GM12892 (cell line): ENCODE measurements at regions not wholly inside any gene's neighbourhood (a gene's known extent, or its start where the extent isn't known, plus 50 kb on each side); places are given as distances from the start of the nearest gene placed in this dataset.
"Not testable (repeated sequence)": the region's sequence is repeated elsewhere in the genome, so short reads cannot be mapped to it uniquely, and the experiment has no call there.

Source experiments
- DNase-seq: peaks from one replicate; pipeline ENCODE4 v3.0.0; 2011; ENCODE audit not compliant: insufficient read length
- FAIRE-seq: peaks from 2 replicates; lab custom pipeline; 2011; peaks lifted over from hg19 to GRCh38; lab: Jason Lieb, UNC
- POLR2A ChIP-seq: IDR thresholded peaks from 2 replicates; pipeline ENCODE4 v1.6.1; 2011; ENCODE audit warnings: low read depth, low read length, control low read depth
- POLR2AphosphoS5 ChIP-seq: IDR thresholded peaks from 2 replicates; pipeline ENCODE4 v1.6.1; 2011; ENCODE audit warnings: low read depth, low read length, control low read depth
- TAF1 ChIP-seq: IDR thresholded peaks from 2 replicates; pipeline ENCODE4 v1.6.1; 2011; ENCODE audit warnings: low read depth, mild to moderate bottlenecking, control low read depth, low read length, borderline replicate concordance

DNA sequence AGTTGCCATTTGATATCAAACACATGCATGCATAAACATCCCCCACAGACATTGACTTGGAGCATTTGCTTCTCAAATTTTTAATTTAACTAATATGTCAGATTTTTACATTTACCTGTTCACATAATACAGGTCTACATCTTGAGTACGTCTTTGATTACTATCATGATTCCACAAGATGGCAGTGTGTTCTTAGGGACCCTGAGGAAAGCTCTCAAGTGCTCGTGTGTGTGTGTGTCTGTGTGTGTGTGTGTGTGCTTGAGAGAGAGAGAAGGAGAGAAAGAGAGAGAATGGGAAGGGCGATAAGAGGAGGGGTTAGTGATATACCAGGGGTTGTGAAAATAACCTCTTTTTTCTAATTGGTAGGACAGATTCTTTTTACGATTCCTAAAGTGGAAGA lies 167.1 kb upstream of the OR4E1 start:
- DNase-seq: no peak
- FAIRE-seq: no peak
- TF ChIP-seq POLR2A (no peak), TAF1 (no peak), POLR2AphosphoS5 (no peak)

DNA sequence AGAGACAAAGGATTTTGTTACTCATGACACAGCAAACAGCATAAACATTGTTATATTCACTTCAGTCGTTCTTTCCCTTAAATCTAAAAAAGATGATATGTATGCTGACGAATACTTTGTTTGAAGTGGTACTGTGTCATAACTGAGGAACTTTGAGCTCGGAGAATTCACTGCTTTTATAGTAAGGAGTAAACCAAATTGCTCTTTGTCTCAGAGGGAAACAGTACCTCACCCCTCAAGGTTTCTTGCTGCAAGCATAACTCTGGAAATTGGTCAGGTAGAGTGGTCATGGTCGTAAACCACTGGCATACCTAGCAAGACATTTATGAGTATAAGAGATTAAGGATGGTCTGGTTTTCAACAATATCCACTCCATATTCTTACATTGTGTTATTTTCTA lies 160.2 kb upstream of the OR4E1 start:
- TF ChIP-seq POLR2AphosphoS5 (no peak), POLR2A (no peak), TAF1 (no peak)
- DNase-seq (no peak), FAIRE-seq (no peak)

DNA sequence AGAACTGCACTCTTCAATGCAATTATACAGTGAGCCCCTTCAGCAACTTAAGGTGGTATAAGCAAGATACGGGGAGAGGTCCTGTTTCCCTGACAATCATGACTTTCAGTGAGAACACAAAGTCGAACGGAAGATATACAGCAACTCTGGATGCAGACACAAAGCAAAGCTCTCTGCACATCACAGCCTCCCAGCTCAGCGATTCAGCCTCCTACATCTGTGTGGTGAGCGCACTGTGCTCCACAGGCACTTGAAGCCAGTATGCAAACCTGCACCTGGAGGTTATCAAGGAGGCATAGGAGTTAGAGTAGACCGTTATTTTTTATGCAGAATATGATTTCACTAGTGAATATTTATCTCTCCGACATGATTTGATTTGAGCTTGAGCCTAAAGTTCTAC lies 152.2 kb upstream of the OR4E1 start:
- DNase-seq: no peak
- TF ChIP-seq POLR2AphosphoS5 (no peak), POLR2A (no peak), TAF1 (no peak)
- FAIRE-seq: no peak

DNA sequence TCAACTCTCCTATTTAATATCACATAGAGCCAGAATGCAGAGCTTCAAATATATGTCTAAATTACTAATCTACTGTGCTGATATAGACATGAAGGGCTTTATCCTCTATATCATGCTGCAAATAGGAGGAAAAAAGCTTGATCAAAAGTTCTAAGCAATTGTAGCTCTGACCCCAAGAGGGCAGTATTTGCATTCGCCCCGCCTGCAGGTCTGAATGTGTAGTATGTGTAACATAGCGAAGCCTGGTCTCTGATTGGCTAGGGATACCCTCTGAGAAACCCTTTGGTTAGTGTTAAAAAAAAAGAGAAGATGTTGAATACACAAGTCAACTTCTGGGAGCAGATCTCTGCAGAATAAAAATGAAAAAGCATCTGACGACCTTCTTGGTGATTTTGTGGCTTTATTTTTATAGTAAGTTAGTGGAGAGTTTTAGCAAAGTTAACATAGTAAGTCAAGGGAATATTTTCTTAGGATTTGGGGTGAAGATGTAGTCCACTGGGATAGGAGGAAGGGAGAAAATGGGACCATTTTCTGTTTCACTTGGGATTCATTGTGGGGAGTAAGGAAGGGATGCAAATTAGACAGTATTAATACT lies 151.6 kb upstream of the OR4E1 start:
- DNase-seq (no peak), FAIRE-seq (no peak)
- TF ChIP-seq TAF1: no peak
- TF ChIP-seq POLR2AphosphoS5: no peak
- no peak for TF ChIP-seq POLR2A

GRCh38 chr14:21822109-21822508 lies 148.5 kb upstream of the OR4E1 start:
- DNase-seq (no peak), FAIRE-seq (no peak)
- TF ChIP-seq POLR2AphosphoS5: no peak
- TF ChIP-seq POLR2A: no peak
- no peak for TF ChIP-seq TAF1

- no peak for FAIRE-seq
- no peak for TF ChIP-seq POLR2A
- no peak for TF ChIP-seq TAF1
- TF ChIP-seq POLR2AphosphoS5: no peak
- no peak for DNase-seq
Observed at GRCh38 chr14:21820631-21821030, 147.0 kb upstream of the OR4E1 start.

DNA sequence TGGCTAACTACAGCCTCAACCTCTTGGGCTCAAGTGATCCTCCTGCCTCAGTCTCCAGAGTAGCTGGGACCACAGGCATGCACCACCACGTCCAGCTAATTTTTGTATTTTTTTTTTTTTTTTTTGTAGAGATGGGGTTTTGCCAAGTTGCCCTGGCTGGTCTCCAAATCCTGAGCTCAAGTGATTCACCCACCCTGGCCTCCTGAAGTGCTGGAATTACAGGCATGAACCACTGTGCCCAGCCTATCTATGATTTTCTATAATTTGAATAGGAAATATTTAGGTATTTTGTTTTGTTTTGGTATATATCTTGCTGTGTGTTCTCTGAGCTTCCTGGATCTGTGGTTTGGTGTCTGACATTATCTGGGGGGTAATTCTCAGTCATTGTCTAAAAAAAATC lies 146.3 kb upstream of the OR4E1 start:
- FAIRE-seq, DNase-seq: not testable (repeated sequence)

- not testable (repeated sequence) for FAIRE-seq, DNase-seq
Observed at GRCh38 chr14:21817010-21817409, 143.4 kb upstream of the OR4E1 start.

DNA sequence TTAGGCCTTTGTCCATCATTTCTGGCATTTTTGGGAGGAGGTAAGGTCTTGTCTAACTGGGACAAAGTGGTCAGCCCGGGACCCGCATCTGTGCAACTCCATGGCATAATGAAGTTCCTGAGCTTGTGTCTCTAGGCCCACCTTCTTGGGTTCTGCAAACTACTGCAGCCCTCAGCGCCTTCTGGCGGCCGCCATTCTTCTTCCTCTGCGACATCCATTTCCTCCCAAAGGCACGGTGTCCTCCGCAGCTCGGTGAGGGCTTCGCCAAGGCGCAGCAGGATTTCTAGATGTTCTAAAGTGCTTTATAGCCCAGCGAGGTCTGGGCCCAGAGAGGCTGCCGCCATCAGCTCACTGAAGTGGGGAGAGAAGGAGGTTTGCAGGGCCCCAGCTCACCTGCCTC lies 134.4 kb upstream of the OR4E1 start:
- DNase-seq: no peak
- no peak for FAIRE-seq
- TF ChIP-seq POLR2AphosphoS5 (no peak), TAF1 (no peak), POLR2A (no peak)

GRCh38 chr14:21804981-21805380 lies 131.4 kb upstream of the OR4E1 start:
- DNase-seq (no peak), FAIRE-seq (no peak)
- TF ChIP-seq POLR2A (no peak), TAF1 (no peak), POLR2AphosphoS5 (no peak)

DNA sequence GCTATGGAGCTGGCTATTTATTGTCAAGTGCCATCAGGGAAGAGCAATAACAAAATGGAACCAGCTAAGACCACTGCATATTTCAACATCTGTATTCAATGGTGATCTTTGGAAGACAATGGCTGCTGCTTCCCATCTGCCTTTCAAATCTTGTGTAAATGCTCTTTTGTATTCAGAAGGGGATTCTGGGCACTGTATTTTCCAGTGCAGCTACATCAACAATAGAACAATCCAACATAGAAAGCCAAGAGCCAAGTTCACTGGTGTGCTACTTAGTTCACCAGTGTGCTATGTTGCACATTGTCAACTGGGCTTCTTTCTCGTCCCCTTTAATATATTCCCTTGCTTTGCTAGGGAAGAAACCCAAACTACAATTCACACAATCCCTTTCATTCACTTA lies 128.8 kb upstream of the OR4E1 start:
- no peak for FAIRE-seq
- no peak for DNase-seq
- TF ChIP-seq POLR2A: no peak
- TF ChIP-seq TAF1: no peak
- no peak for TF ChIP-seq POLR2AphosphoS5

- no peak for TF ChIP-seq POLR2AphosphoS5
- no peak for TF ChIP-seq POLR2A
- no peak for TF ChIP-seq TAF1
- DNase-seq (no peak), FAIRE-seq (no peak)
Observed at GRCh38 chr14:21796916-21797315, 123.3 kb upstream of the OR4E1 start.

DNA sequence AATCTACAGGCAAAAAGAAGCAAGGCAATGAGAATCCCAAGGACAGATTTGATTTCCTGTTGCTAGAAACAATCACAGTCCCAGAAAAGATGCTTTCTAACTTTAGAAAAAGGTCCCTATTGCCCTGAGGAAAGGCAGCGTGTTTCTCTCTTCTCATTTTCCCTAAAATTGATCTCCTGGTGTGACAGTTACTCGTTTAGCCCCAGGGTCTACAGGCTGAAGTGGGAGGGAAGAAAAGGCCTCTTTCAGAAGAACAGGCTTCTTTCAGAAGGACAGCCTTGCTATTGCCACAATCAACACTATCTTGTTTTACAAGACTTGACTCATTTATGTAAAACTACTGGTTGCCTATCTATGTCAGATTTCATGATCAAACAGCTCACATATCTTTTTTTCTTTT lies 121.8 kb upstream of the OR4E1 start:
- FAIRE-seq (no peak), DNase-seq (no peak)
- TF ChIP-seq POLR2A (no peak), TAF1 (no peak), POLR2AphosphoS5 (no peak)
